HG03066 (cell line): ENCODE measurements at regions not wholly inside any gene's neighbourhood (a gene's known extent, or its start where the extent isn't known, plus 50 kb on each side); places are given as distances from the start of the nearest gene placed in this dataset.
"Not testable (repeated sequence)": the region's sequence is repeated elsewhere in the genome, so short reads cannot be mapped to it uniquely, and the experiment has no call there.

Experiments
- ATAC-seq: cut with Tn5 transposase; IDR thresholded peaks from one replicate; pipeline ENCODE4 v1.9.1; 2021; ENCODE audit warnings: low read depth; ENCODE audit not compliant: unreplicated experiment

- ATAC-seq = no peak
Observed at GRCh38 chr12:9380650-9381049, 172.5 kb upstream of the PZP start.

- no peak for ATAC-seq
Observed at GRCh38 chr12:9379023-9379742, 171.0 kb upstream of the PZP start.

- ATAC-seq = no peak
Observed at GRCh38 chr12:9378430-9378835, 170.2 kb upstream of the PZP start.

GRCh38 chr12:9372202-9372601 is 164.0 kb upstream of the PZP start:
- ATAC-seq = no peak

- ATAC-seq = no peak
Observed at GRCh38 chr12:9367828-9368227, 159.6 kb upstream of the PZP start.

GRCh38 chr12:9367201-9367600 is 159.0 kb upstream of the PZP start:
- ATAC-seq = no peak

GRCh38 chr12:9365296-9365695 is 157.1 kb upstream of the PZP start:
- ATAC-seq = no peak

- ATAC-seq = peak; percentile 87
Observed at GRCh38 chr12:9364224-9365176, 156.3 kb upstream of the PZP start.

- ATAC-seq = no peak
Observed at GRCh38 chr12:9363145-9363544, 154.9 kb upstream of the PZP start.

- no peak for ATAC-seq
Observed at GRCh38 chr12:9361879-9362326, 153.7 kb upstream of the PZP start.

- not testable (repeated sequence) for ATAC-seq
Observed at GRCh38 chr12:9354009-9354754, 146.0 kb upstream of the PZP start.

GRCh38 chr12:9351136-9351535 is 142.9 kb upstream of the PZP start:
- ATAC-seq = no peak

- ATAC-seq = no peak
Observed at GRCh38 chr12:9349888-9350885, 142.0 kb upstream of the PZP start.

- no peak for ATAC-seq
Observed at GRCh38 chr12:9348906-9349518, 140.8 kb upstream of the PZP start.

- ATAC-seq = no peak
Observed at GRCh38 chr12:9347328-9348127, 139.3 kb upstream of the PZP start.

GRCh38 chr12:9346866-9347327 is 138.7 kb upstream of the PZP start:
- no peak for ATAC-seq

GRCh38 chr12:9345171-9345570 is 137.0 kb upstream of the PZP start:
- ATAC-seq = no peak

- ATAC-seq = no peak
Observed at GRCh38 chr12:9344541-9344940, 136.3 kb upstream of the PZP start.
